ENCODE measurements at regions not wholly inside any gene's neighbourhood (a gene's known extent, or its start where the extent isn't known, plus 50 kb on each side); places are given as distances from the start of the nearest gene placed in this dataset.

- TF ChIP-seq CTCF (conservative IDR thresholded peaks at IDR 0.05; ENCODE audit: low read depth, low read length) (no peak), EZH2 (IDR thresholded peaks at IDR 0.05; ENCODE audit: borderline replicate concordance, low read depth, low read length, poor library complexity, severe bottlenecking) (no peak)
Measured at GRCh38 chr3:161759444-161759843, 262.8 kb downstream of the OTOL1 start.

Data from A673 (cell line).